ENCODE measurements at regions not wholly inside any gene's neighbourhood (a gene's known extent, or its start where the extent isn't known, plus 50 kb on each side); places are given as distances from the start of the nearest gene placed in this dataset.

- no peak overlapping the region for H3K4me3 ChIP-seq
- 24 to 29% methylated on average over 2 of the region's 2 CpGs for WGBS, 2 donors (ENCODE audit: low coverage in 1 of 2)
- ATAC-seq: no peak
- no peaks in the 10 kb centered on the region for H3K9me3 ChIP-seq
- no peaks in the 10 kb centered on the region for H3K36me3 ChIP-seq
- no peaks in the 10 kb centered on the region for H3K4me1 ChIP-seq
- H3K27me3 ChIP-seq: no peaks in the 10 kb centered on the region
- TF ChIP-seq POLR2A (IDR thresholded peaks at IDR 0.05) (no peak), POLR2AphosphoS5 (IDR thresholded peaks at IDR 0.05) (no peak), CTCF (IDR thresholded peaks at IDR 0.05) (no peak), EP300 (IDR thresholded peaks at IDR 0.05) (no peak)
- no peak overlapping the region for H3K27ac ChIP-seq
These were observed 354.5 kb upstream of the SOX14 start for GRCh38 chr3:137409584-137409983.

GRCh38 chr3:137410028-137410427, 354.1 kb upstream of the SOX14 start:
- Histone ChIP-seq H3K36me3 (no peaks in the 10 kb centered on the region), H3K4me1 (no peaks in the 10 kb centered on the region), H3K4me3 (no peak overlapping the region), H3K27me3 (no peaks in the 10 kb centered on the region), H3K9me3 (no peaks in the 10 kb centered on the region), H3K27ac (no peak overlapping the region)
- 33 to 71% methylated on average over 1 of the region's 1 CpG for WGBS, 2 donors (ENCODE audit: low coverage in 1 of 2)
- no peak for ATAC-seq
- TF ChIP-seq POLR2AphosphoS5 (IDR thresholded peaks at IDR 0.05) (no peak), POLR2A (IDR thresholded peaks at IDR 0.05) (no peak), EP300 (IDR thresholded peaks at IDR 0.05) (no peak), CTCF (IDR thresholded peaks at IDR 0.05) (no peak)

- TF ChIP-seq CTCF (IDR thresholded peaks at IDR 0.05): no peak
- no peak for TF ChIP-seq POLR2AphosphoS5 (IDR thresholded peaks at IDR 0.05)
- no peak for TF ChIP-seq EP300 (IDR thresholded peaks at IDR 0.05)
- no peak for TF ChIP-seq POLR2A (IDR thresholded peaks at IDR 0.05)
- no peak for ATAC-seq
- Histone ChIP-seq H3K4me1 (no peaks in the 10 kb centered on the region), H3K9me3 (peaks cover 0 to 33% (median 2%) of the 10 kb centered on the region in 3 donors), H3K27ac (no peak overlapping the region), H3K4me3 (no peak overlapping the region), H3K27me3 (no peaks in the 10 kb centered on the region), H3K36me3 (no peaks in the 10 kb centered on the region)
- 80% methylated on average over 1 of the region's 4 CpGs for WGBS, 2 donors (ENCODE audit: low coverage in 1 of 2)
These were observed 343.7 kb upstream of the SOX14 start for GRCh38 chr3:137420198-137420995.

- H3K36me3 ChIP-seq: no peaks in the 10 kb centered on the region
- no peak for TF ChIP-seq EP300 (IDR thresholded peaks at IDR 0.05)
- TF ChIP-seq CTCF (IDR thresholded peaks at IDR 0.05): no peak
- no peak for TF ChIP-seq POLR2A (IDR thresholded peaks at IDR 0.05)
- TF ChIP-seq POLR2AphosphoS5 (IDR thresholded peaks at IDR 0.05): no peak
- no peak for ATAC-seq
- H3K27ac ChIP-seq: no peak overlapping the region
- no peak overlapping the region for H3K4me3 ChIP-seq
- no peaks in the 10 kb centered on the region for H3K4me1 ChIP-seq
- no peaks in the 10 kb centered on the region for H3K27me3 ChIP-seq
- no peaks in the 10 kb centered on the region for H3K9me3 ChIP-seq
These were observed 325.6 kb upstream of the SOX14 start for GRCh38 chr3:137438561-137438960.

- no peak overlapping the region for H3K4me3 ChIP-seq
- H3K27ac ChIP-seq: no peak overlapping the region
- no peaks in the 10 kb centered on the region for H3K9me3 ChIP-seq
- no peak for TF ChIP-seq POLR2A (IDR thresholded peaks at IDR 0.05)
- TF ChIP-seq EP300 (IDR thresholded peaks at IDR 0.05): no peak
- TF ChIP-seq POLR2AphosphoS5 (IDR thresholded peaks at IDR 0.05): no peak
- TF ChIP-seq CTCF (IDR thresholded peaks at IDR 0.05): no peak
- WGBS, 2 donors (ENCODE audit: low coverage in 1 of 2): 96% methylated on average over 4 of the region's 4 CpGs
- no peaks in the 10 kb centered on the region for H3K36me3 ChIP-seq
- H3K4me1 ChIP-seq: no peaks in the 10 kb centered on the region
- ATAC-seq: no peak
- H3K27me3 ChIP-seq: no peaks in the 10 kb centered on the region
These were observed 303.2 kb upstream of the SOX14 start for GRCh38 chr3:137460944-137461343.

All from gastroesophageal sphincter (tissue), 4 donors.